GM18867 (cell line): ENCODE measurements at regions not wholly inside any gene's neighbourhood (a gene's known extent, or its start where the extent isn't known, plus 50 kb on each side); places are given as distances from the start of the nearest gene placed in this dataset.
"Not testable (repeated sequence)": the region's sequence is repeated elsewhere in the genome, so short reads cannot be mapped to it uniquely, and the experiment has no call there.

Experiments used
- ATAC-seq: cut with Tn5 transposase; IDR thresholded peaks from one replicate; pipeline ENCODE4 v1.9.1; 2021; ENCODE audit warnings: mild to moderate bottlenecking, moderate library complexity; ENCODE audit not compliant: unreplicated experiment

DNA sequence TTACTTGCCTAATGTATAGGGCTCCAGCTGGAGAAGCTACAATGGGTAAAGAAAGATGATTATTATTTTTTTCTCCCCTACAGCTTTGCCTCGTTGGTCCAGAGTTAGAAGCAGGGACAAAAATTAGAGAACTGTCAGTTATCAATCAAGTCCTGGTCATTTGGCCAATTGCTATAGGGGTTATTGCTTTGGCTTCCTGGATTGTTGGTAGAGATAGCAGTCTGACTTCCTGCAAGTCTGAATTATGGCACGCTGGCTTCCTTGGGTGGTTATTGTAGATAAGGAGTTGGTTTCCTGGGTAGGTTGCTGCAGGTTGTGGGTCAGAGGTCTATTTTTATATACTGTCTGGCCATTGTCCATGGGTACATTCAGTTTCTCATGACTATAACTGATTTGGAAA is 84.7 kb upstream of the ELAC2 start:
- no peak for ATAC-seq

- no peak for ATAC-seq
Measured at GRCh38 chr17:13099926-13100325, 82.1 kb upstream of the ELAC2 start.

- no peak for ATAC-seq
Measured at GRCh38 chr17:13099089-13099735, 81.4 kb upstream of the ELAC2 start.

DNA sequence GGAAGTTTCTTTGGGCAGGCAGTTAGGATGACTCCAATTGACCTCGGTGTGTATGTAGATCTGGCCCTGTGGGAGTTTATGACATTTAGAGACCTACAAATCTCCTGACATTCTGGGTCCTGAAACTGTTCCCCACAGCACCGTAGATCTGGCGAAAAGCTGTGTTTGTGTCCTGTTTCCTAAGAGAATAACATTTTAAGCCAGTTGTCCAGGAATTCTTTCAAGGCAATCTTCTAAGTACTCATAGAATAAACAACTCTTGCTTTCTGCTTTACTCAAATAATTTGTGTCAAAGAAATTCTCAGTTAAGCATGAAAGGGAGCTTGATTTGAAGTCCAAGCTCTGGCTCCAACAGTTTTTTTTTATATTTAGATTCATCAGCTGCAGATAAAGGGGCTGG is 78.5 kb upstream of the ELAC2 start:
- no peak for ATAC-seq

DNA sequence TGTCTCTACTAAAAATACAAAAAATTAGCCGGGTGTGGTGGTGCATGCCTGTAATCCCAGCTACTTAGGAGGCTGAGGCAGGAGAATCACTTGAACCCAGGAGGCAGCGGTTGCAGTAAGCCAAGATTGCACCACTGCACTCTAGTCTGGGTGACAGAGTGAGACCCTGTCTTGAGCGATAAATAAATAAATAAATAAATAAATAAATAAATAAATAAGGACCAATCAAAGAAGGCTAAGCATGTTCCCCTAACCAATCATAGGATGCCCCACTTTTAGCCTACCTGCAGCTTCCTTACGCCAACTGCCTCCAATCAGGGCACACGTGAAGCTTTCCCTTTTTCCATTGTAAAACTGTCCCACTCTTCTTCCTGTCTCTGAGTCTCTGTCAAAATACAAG is 74.2 kb upstream of the ELAC2 start:
- not testable (repeated sequence) for ATAC-seq

DNA sequence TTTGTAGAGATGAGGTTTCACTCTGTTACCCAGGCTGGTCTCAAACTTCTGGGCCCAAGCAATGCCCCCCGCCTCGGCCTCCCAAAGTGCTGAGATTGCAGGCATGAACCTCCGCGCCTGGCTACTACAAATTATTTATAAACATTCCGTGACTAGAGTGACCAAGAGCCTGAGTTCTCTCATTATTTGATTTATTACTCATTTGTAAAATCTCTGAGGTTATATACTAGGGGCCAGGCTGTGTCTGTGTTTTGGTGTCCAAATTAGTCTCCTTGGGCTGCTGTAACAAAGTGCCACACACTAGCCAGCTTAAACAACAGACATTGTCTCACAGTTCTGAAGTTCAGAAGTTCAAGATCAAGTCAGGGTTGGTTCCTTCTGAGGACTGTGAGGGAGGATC is 70.8 kb upstream of the ELAC2 start:
- ATAC-seq, result no peak

DNA sequence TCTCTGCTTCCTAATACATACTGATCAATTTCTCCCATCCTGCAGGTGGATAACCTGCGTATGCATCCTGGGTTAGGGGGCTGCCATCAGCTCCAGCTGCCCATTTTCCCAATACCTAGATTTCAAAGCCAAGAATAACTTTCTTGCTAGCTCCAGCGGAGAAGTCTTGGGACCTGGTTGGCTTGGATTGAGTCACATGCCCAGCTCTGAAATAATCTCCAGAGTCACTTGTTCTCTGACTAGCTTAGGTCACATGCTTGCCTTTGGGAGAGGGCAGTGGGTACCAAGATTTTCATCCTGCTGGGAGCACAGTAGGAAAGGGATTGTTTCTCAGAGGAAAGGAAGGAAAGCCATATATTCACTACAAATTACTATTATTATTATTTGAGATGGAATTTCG is 70.0 kb upstream of the ELAC2 start:
- no peak for ATAC-seq

GRCh38 chr17:13086142-13086769 is 68.4 kb upstream of the ELAC2 start:
- no peak for ATAC-seq

DNA sequence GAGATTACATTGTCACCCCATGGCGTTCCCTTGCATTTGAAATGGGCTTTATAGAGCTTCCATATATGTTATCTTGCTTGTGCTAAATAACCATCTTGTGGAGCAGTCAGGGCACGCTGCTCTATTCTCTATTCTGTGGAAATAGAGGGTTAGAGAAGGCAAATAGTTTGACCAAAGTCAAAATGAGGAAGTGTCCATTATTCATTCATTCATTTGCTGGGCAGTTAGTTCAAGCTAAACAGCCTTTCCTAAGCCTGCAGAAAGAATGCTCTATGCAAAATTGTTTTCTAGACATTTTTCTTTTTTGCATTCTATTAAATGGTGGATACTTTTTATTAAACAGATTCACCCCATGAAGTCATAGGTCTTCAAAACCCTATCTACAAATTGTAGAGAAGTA is 67.8 kb upstream of the ELAC2 start:
- ATAC-seq, result no peak

DNA sequence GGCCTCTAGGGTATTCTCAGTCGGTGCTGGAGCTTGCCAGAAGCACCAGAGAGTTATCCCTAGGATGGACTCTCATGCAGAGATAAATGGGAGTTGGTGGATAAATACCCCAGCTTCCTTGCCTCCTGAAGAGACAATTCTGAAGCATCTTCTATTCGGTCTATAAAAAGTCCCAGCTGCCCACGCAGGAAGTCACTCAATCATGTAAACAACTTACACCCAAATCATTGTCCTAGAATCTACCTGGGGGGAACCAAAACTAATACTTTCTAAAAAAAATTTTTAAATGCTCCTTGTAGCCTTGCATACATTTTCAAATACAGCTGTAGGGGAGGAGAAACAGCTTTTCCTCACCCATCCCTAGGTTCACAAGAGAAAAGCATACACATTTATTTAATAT is 66.6 kb upstream of the ELAC2 start:
- no peak for ATAC-seq

DNA sequence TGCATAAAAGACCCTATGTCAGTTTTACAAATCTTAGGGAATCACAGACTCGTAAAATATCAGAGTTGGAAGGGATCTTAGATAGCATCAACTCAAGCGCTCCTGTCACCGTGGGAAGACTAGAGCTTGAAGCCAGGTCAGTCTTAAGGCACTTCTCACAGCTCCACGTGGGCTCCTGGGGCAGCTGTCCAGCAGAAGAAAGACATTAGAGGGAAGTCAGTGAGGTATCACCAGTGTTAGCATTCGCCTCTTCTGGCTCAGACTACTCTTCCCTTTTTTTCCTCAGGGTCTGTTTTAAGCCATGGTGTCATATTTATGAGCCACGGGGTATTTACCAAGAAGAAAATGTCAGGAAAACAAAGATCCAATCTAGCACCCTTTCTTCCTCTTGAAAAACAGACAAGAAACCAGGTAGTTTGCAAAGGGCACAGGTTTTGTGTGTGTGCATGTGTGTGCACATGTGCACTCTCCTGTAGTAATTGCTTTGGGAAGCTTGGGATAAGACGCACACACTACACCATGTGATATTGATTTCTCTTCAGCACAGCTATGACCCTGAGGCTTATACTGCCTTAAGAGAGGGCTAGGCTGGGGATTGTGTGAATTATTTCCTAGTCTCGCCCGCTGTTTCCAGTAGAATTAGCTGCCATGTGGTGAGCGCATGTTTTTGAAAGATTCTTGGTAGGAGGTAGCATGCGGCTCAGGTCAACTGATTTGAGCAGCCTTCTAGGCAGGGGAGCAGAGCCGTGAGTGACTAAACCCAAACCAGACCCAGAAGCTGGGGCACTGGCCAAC is 61.0 kb upstream of the ELAC2 start:
- no peak for ATAC-seq

- no peak for ATAC-seq
Measured at GRCh38 chr17:13076905-13077304, 59.1 kb upstream of the ELAC2 start.

- ATAC-seq, result no peak
Measured at GRCh38 chr17:13074026-13074425, 56.2 kb upstream of the ELAC2 start.

- peak; percentile 46 for ATAC-seq
Measured at GRCh38 chr17:13073018-13073417, 55.2 kb upstream of the ELAC2 start.

GRCh38 chr17:13070732-13071131 is 52.9 kb upstream of the ELAC2 start:
- no peak for ATAC-seq

- ATAC-seq, result no peak
Measured at GRCh38 chr17:13067629-13068303, 49.9 kb upstream of the ELAC2 start.
